ENCODE measurements at regions not wholly inside any gene's neighbourhood (a gene's known extent, or its start where the extent isn't known, plus 50 kb on each side); places are given as distances from the start of the nearest gene placed in this dataset.
"Not testable (repeated sequence)": the region's sequence is repeated elsewhere in the genome, so short reads cannot be mapped to it uniquely, and the experiment has no call there.

GRCh38 chr14:71621276-71621675 is 311.0 kb upstream of the RGS6 start:
- no peak for DNase-seq (ENCODE audit: low read depth in 1 of 2, low spot score in 1 of 2)

GRCh38 chr14:71621980-71622605 is 310.1 kb upstream of the RGS6 start:
- DNase-seq (ENCODE audit: low read depth in 1 of 2, low spot score in 1 of 2) = no peak

DNA sequence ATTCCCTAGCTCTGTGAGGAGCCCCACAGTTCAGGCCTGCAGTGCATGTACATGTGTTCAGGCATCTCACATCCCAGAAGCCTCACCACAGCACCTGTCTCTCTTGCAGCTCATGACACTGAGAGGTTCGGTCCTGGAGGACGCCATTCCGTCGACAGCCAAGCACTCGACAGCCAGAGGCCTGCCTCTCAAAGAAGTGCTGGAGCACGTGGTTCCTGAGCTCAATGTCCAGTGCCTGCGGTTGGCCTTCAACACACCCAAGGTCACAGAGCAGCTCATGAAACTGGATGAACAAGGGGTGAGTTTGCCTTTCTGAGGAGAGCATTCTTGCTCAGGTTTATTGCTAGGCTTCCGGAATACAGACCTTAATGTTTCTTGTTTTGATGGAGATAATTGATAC is 308.3 kb upstream of the RGS6 start:
- no peak for DNase-seq (ENCODE audit: low read depth in 1 of 2, low spot score in 1 of 2)

DNA sequence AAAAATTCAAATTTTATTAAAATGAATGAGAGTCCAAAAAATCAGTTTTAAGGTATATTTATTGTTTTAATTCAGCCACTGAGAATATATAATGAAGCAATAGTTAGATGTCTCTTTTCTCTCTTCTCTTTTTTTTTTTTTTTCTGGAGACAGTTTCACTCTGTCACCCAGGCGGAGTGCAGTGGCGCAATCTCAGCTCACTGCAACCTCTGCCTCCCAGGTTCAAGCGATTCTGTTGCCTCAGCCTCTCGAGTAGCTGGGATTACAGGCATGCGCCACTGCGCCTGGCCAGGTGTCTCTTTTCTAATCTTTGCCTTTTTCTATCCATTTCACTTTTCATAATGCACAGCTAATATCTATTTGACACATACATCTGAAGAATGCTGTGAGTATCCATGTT is 307.1 kb upstream of the RGS6 start:
- DNase-seq (ENCODE audit: low read depth in 1 of 2, low spot score in 1 of 2) = no peak

GRCh38 chr14:71625891-71626701 is 306.1 kb upstream of the RGS6 start:
- DNase-seq (ENCODE audit: low read depth in 1 of 2, low spot score in 1 of 2) = no peak

GRCh38 chr14:71628433-71628832 is 303.8 kb upstream of the RGS6 start:
- no peak for DNase-seq (ENCODE audit: low read depth in 1 of 2, low spot score in 1 of 2)

DNA sequence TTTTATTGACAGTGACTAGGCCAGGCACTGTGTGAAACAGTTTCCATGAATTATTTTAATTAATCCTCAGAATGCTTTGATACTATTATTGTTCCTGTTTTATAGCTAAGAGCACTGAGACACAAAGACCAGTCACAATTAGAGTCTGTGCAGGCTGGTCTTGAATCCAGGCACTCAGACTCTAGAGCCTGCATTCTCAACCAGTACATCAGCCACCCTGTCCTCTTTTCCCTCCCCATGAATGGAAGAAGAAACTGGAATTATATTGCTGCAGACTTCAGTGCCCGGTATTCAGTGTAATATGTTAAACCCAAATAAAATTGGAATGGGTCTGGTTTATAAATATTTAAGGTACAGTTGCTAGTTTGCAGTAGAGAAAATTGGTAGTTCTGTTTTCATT is 303.0 kb upstream of the RGS6 start:
- no peak for DNase-seq (ENCODE audit: low read depth in 1 of 2, low spot score in 1 of 2)

- no peak for DNase-seq (ENCODE audit: low read depth in 1 of 2, low spot score in 1 of 2)
These were observed 302.3 kb upstream of the RGS6 start for GRCh38 chr14:71629765-71630492.

GRCh38 chr14:71631030-71631429 is 301.2 kb upstream of the RGS6 start:
- DNase-seq (ENCODE audit: low read depth in 1 of 2, low spot score in 1 of 2) = not testable (repeated sequence)

DNA sequence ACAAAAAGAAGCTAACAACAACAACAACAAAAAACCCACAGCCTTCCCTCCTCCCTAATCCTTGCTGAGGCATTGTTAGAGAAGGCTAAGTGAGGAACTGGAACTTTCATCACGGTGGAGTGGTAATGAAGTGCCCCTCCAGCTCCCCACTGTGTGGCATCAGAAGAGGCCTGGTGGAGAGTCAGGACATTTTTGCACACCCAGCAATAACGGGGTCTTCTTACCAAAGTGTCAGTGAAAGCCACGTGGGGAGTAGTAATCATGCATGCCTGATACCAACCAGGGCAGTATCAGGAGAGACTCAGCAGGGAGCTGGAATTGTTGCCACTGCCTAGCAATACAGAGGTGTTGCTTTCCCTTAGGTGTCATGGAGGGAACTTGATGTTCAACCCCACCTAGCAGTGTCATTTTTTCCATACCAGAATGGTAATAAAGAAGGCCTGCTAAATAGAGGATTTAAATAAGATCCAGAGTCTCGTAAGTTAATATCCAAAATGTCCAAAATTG is 299.7 kb upstream of the RGS6 start:
- no peak for DNase-seq (ENCODE audit: low read depth in 1 of 2, low spot score in 1 of 2)

DNA sequence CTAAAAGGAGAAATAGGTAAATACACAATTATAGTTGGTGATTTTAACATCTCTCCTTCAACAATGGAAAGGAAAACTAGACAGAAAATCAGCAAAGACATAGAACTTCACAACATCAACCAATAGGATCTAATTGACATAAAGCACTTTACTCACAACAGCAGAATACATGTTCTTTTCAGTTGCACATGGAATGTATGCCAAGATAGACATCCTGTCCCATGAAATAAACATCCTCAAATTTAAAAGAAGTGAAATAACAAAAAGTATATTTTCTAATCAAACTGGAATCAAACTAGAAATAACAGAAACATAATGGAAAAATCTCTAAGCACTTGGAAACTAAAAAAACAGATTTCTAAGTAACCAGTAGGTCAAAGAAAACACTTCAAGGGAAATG is 296.2 kb upstream of the RGS6 start:
- DNase-seq (ENCODE audit: low read depth in 1 of 2, low spot score in 1 of 2) = no peak

GRCh38 chr14:71636820-71637471 is 295.3 kb upstream of the RGS6 start:
- no peak for DNase-seq (ENCODE audit: low read depth in 1 of 2, low spot score in 1 of 2)

DNA sequence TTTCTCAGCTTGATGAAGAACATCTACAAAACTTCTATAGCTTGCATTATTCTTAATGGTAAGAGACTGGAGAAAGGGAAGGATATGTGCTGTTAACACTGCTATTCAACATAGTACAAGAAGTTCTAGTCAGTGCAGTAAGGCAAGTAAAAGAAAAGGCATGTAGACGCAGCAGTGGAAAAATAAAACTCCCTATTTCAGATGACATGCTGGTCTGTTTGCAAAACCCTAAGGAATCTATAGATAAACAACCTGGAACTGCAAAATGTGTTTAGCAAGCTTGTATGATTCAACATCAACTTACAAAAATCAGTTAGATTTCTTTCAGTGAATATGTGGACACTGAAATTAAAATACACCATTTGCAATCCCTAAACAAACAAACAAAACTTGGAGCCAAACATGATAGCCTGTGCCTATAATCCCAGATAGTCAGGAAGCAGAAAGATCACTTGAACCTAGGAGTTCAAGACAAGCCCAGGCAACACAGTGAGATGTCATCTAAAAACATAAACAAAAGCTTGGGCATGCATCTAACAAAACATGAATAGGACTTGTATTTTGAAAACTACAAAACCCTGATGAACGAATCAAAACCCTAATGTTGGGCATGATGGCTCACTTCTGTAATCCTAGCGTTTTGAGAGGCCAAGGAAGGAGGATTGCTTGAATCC is 293.6 kb upstream of the RGS6 start:
- DNase-seq (ENCODE audit: low read depth in 1 of 2, low spot score in 1 of 2) = no peak

GRCh38 chr14:71642715-71643114 is 289.5 kb upstream of the RGS6 start:
- no peak for DNase-seq (ENCODE audit: low read depth in 1 of 2, low spot score in 1 of 2)

GRCh38 chr14:71645656-71646055 is 286.6 kb upstream of the RGS6 start:
- DNase-seq (ENCODE audit: low read depth in 1 of 2, low spot score in 1 of 2) = no peak

DNA sequence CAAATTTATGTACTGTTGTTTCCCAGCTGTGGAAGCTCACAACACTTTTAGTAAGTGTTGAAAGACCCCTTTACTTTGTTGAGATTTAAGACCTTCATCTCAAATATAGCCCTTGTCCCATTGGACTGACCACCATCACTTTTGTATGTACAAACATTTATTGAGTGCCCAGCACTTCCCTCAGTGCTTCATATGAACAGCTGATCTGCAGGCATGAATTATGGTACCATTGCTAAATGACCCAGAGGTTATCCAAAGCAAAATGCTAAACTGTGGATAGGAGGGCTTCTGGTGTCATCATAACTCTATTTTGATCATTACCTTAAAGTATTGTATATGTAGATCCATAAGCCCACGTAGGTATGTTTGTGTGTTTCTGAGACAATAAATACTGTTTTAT is 285.7 kb upstream of the RGS6 start:
- DNase-seq (ENCODE audit: low read depth in 1 of 2, low spot score in 1 of 2) = no peak

DNA sequence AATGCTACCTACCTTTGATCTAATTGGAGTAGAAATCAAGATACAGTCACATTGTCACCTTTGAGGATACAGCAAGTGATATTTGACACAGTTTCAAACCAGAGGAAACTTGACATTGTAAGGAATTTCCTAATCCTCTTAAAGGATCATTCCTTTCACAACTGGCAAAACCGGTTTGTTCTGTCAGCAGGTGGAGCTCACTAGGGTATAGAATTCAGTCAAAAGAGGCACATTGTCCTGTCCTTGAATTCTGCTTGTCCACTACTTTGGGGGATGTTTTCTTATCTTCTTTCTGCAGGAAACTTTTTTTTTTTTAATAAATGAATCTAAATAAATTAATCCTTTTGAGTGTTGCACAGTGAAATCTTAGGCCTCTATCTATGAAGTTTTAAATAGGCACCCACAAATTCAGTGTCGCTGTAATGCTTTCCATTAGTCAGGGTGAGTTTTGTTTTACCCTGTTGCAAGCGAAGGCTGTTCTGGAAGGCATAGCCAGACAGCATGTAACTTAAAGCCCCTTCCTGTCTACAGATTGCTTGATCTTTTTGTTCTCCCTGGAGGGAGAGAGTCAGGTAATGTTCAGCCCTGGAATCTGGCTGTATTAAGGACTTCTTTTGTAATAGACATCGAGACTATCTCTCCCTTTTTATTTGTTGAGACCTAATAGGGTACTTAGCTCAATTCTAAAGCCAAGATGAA is 285.0 kb upstream of the RGS6 start:
- no peak for DNase-seq (ENCODE audit: low read depth in 1 of 2, low spot score in 1 of 2)

- no peak for DNase-seq (ENCODE audit: low read depth in 1 of 2, low spot score in 1 of 2)
These were observed 283.5 kb upstream of the RGS6 start for GRCh38 chr14:71648725-71649124.

DNA sequence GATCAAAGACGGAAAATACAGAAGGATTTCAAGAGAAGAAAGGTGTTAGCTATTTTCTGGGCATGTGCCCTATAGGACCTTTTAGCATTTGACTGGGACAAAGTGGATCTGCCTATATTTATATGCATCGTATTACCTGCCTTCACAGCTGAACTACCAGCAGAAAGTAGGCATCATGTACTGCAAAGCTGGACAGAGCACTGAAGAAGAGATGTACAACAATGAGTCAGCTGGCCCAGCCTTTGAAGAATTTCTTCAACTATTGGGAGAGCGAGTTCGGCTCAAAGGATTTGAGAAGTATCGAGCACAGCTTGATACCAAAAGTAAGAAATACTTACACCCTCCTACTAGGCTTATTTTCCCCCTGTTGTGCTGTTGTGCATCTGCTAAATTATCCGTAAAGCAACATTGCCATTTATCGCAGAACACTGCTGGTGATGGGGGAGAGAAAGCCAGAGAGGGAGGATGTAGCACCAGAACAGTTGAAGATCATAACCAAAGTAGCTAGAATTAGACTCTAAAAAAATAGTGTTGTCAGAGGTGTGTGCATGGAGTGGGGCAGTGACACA is 282.0 kb upstream of the RGS6 start:
- no peak for DNase-seq (ENCODE audit: low read depth in 1 of 2, low spot score in 1 of 2)

DNA sequence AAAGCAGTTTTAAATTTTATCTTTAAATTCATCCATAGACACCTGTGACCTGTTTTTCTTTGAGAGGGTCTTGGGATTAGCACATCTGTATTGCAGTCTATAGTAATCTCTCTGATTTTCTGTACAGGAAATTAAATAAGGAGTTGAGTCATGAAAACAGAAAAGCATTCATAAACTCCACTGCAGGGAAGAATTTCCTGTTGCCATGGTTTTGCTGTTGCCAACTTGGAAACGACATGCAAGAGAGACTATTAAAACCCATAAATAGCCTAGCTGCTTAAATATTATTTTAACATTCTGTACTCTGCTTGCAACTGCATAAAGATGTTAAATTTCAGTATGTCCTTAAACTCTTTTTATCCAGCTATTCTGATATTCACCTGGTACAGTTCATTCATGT is 281.0 kb upstream of the RGS6 start:
- no peak for DNase-seq (ENCODE audit: low read depth in 1 of 2, low spot score in 1 of 2)

Data from activated CD4-positive, alpha-beta T cell treated with anti-CD3 and anti-CD28 coated beads, Interleukin-2, amount 50 U/mL, for 24 hours (primary cell).